Smooth muscle cell (in vitro differentiated cells): ENCODE measurements at regions not wholly inside any gene's neighbourhood (a gene's known extent, or its start where the extent isn't known, plus 50 kb on each side); places are given as distances from the start of the nearest gene placed in this dataset.
A peak's percentile ranks its signal among the peaks of the same experiment; 100 is the strongest.

Experiments
- DNase-seq: peaks from one replicate; lab custom pipeline; 2025; ENCODE audit not compliant: unreplicated experiment; lab: John Stamatoyannopoulos, UW
- H2AFZ ChIP-seq: fragments of 200-600 bp; sonication (generic); 2 replicates; pipeline ENCODE4 v1.6.0; 2016; ENCODE audit warnings: antibody characterized with exemption, low read depth, mild to moderate bottlenecking
- H3F3A ChIP-seq: fragments of 200-600 bp; sonication (generic); 2 replicates; pipeline ENCODE4 v1.6.0; 2017; ENCODE audit warnings: antibody characterized with exemption, low read depth
- H3K27ac ChIP-seq: fragments of 200-600 bp; sonication (generic); 2 replicates; pipeline ENCODE4 v1.5.1; 2016; ENCODE audit warnings: low read depth, mild to moderate bottlenecking
- H3K27me3 ChIP-seq: fragments of 200-600 bp; sonication (generic); 2 replicates; pipeline ENCODE4 v1.6.1; 2016; ENCODE audit warnings: low read depth, mild to moderate bottlenecking
- H3K36me3 ChIP-seq: fragments of 200-600 bp; sonication (generic); 2 replicates; pipeline ENCODE4 v1.5.1; 2016; ENCODE audit warnings: low read depth
- H3K4me1 ChIP-seq: fragments of 200-600 bp; sonication (generic); 2 replicates; pipeline ENCODE4 v1.5.1; 2016; ENCODE audit warnings: low read depth
- H3K4me2 ChIP-seq: fragments of 200-600 bp; sonication (generic); 2 replicates; pipeline ENCODE4 v1.6.0; 2016; ENCODE audit warnings: mild to moderate bottlenecking
- H3K4me3 ChIP-seq: fragments of 200-600 bp; sonication (generic); 2 replicates; pipeline ENCODE4 v1.5.1; 2016; ENCODE audit warnings: mild to moderate bottlenecking
- H3K79me2 ChIP-seq: fragments of 200-600 bp; sonication (generic); 2 replicates; pipeline ENCODE4 v1.6.0; 2016; ENCODE audit warnings: low read depth, mild to moderate bottlenecking
- H3K9ac ChIP-seq: fragments of 200-600 bp; sonication (generic); 2 replicates; pipeline ENCODE4 v1.6.0; 2016; ENCODE audit warnings: low read depth
- H3K9me3 ChIP-seq: fragments of 200-600 bp; sonication (generic); replicated peaks from 2 replicates; pipeline ENCODE4 v1.5.1; 2016; ENCODE audit warnings: low read depth
- H4K20me1 ChIP-seq: fragments of 200-600 bp; sonication (generic); 2 replicates; pipeline ENCODE4 v1.6.0; 2016; ENCODE audit warnings: low read depth
- WGBS: methylation state at CpG from one replicate; pipeline ENCODE4 v1.1.7; 2016; ENCODE audit warnings: low lambda C conversion rate; 5-methylcytosine and 5-hydroxymethylcytosine counted together
- TF ChIP-seq, protein P1 (sequence below): fragments of 200-600 bp; sonication (generic); IDR thresholded peaks from 2 replicates; pipeline ENCODE4 v1.5.1; 2017; ENCODE audit warnings: borderline replicate concordance, mild to moderate bottlenecking, antibody characterized with exemption; ENCODE audit not compliant: insufficient read depth, poor library complexity, severe bottlenecking

DNA sequence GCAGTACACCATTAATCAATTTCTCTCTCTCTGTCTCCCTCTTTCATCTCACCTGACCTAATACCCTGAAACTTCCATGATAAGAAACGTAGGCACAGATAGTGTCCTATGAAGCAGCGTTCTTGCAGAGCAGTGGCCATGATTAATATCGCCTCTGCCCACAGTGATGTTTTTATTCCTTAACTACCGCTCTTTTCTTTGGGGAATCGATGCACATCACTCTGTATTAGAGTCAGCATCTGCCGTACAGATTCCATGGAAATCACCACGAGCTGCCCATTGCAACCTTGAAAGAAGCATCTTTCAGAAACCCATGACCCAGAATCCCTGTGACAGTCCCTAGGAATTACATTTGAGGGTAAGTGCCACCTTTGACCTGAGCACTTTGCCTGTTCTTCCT, 152.0 kb upstream of the ECI2 start:
- Histone ChIP-seq H3K27ac (no peak overlapping the region), H3K9ac (no peak overlapping the region), H3K4me2 (no peak overlapping the region), H3K27me3 (no peaks in the 10 kb centered on the region), H3K79me2 (no peaks in the 10 kb centered on the region), H3K36me3 (no peaks in the 10 kb centered on the region), H4K20me1 (no peaks in the 10 kb centered on the region), H3F3A (no peaks in the 10 kb centered on the region), H2AFZ (no peak overlapping the region), H3K9me3 (no peaks in the 10 kb centered on the region), H3K4me1 (peaks cover 2% of the 10 kb centered on the region), H3K4me3 (no peak overlapping the region)
- WGBS = 92% methylated on average over 7 of the region's 7 CpGs
- TF ChIP-seq, protein P1, sequence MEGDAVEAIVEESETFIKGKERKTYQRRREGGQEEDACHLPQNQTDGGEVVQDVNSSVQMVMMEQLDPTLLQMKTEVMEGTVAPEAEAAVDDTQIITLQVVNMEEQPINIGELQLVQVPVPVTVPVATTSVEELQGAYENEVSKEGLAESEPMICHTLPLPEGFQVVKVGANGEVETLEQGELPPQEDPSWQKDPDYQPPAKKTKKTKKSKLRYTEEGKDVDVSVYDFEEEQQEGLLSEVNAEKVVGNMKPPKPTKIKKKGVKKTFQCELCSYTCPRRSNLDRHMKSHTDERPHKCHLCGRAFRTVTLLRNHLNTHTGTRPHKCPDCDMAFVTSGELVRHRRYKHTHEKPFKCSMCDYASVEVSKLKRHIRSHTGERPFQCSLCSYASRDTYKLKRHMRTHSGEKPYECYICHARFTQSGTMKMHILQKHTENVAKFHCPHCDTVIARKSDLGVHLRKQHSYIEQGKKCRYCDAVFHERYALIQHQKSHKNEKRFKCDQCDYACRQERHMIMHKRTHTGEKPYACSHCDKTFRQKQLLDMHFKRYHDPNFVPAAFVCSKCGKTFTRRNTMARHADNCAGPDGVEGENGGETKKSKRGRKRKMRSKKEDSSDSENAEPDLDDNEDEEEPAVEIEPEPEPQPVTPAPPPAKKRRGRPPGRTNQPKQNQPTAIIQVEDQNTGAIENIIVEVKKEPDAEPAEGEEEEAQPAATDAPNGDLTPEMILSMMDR = no peak
- no peak for DNase-seq

DNA sequence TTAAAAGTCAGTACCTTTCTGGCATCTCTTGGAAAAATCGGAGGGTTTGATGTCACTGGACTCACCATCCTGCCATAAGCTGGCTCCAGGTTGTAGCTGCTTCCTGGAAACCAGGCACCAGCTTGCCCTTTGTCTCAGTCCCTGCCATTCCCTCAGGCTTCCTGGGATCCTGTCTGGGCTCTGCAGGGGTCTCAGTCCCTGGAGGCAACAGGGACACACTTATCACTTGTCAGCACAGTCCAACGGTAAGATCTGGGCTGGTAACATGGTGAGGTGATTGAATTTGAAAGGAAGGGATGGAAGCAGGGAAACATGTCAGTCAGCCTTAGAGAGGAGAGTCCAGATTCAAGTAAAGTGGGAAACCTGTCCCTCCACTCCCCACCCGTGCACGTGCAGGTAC, 147.6 kb upstream of the ECI2 start:
- WGBS = 72% methylated on average over 4 of the region's 4 CpGs
- Histone ChIP-seq H4K20me1 (no peaks in the 10 kb centered on the region), H3F3A (no peaks in the 10 kb centered on the region), H3K27ac (no peak overlapping the region), H3K79me2 (no peaks in the 10 kb centered on the region), H3K36me3 (no peaks in the 10 kb centered on the region), H3K9me3 (no peaks in the 10 kb centered on the region), H2AFZ (no peak overlapping the region), H3K4me3 (no peak overlapping the region), H3K4me1 (peaks cover 3% of the 10 kb centered on the region), H3K27me3 (no peaks in the 10 kb centered on the region), H3K9ac (no peak overlapping the region), H3K4me2 (no peak overlapping the region)
- TF ChIP-seq, protein P1 = no peak
- DNase-seq = no peak

DNA sequence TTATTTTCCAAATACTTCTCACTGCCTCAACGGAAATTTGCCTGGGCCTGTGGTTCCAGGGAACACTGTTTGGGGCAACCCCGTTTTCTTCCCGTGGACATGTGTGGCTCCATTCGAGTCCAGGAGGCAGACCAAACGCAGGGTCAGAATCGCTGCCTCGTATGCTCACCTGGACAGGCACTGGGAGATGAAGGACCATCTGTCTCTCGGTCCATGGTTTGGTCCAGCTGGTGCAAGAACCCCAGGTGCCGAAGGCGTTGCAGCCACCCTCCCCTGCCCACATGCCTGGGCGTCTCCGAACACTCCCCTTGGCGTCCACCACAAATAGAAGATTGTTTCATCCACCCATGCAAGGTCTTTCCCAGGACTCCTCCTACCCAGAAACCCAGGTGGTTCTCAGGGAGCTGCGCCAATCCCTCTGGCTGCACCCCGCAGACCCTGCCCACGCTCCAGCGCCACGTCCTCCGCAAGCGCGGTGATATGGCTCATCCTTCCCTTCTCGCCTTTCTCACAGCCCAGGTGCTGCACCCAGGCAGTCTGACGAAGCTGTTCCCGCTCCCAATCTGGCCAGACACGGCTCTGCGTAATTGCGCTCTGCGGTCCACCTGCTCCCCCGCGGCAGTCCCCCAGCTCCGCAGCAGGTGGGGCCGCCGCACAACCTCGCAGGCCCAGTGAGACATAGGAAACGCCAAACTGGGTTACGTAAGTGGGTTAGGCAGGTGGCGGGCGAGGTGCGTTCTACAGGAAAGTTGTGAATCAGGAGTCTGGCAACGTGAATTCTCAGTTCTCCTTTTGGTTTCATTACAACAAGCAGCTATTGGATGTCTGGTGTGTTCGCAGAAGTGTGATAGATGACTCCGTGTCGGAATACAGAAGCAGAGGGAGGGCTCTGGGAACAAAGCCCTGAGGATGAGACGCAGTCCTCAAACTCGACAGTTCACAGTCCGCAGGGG, 146.2 kb upstream of the ECI2 start:
- TF ChIP-seq, protein P1 = no peak
- H3K79me2 ChIP-seq = no peaks in the 10 kb centered on the region
- peaks cover 3% of the 10 kb centered on the region for H3K4me1 ChIP-seq
- H2AFZ ChIP-seq = no peak overlapping the region
- H3K27ac ChIP-seq = peak overlapping the region; percentile 54
- H3K9ac ChIP-seq = no peak overlapping the region
- no peaks in the 10 kb centered on the region for H3F3A ChIP-seq
- H3K4me2 ChIP-seq = peak overlapping the region; percentile 69
- WGBS = 47% methylated on average over 44 of the region's 46 CpGs
- H3K9me3 ChIP-seq = no peaks in the 10 kb centered on the region
- H4K20me1 ChIP-seq = no peaks in the 10 kb centered on the region
- no peak for DNase-seq
- H3K36me3 ChIP-seq = no peaks in the 10 kb centered on the region
- peak overlapping the region; percentile 38 for H3K4me3 ChIP-seq
- H3K27me3 ChIP-seq = no peaks in the 10 kb centered on the region
